Kidney (tissue), 13 donors: ENCODE measurements at regions not wholly inside any gene's neighbourhood (a gene's known extent, or its start where the extent isn't known, plus 50 kb on each side); places are given as distances from the start of the nearest gene placed in this dataset.
A peak's percentile ranks its signal among the peaks of the same experiment; 100 is the strongest.

ENCODE experiments used
- DNase-seq, 5 donors: peaks; one replicate each; pipeline ENCODE4 v3.0.0-alpha.2; 2013 to 2020
- FAIRE-seq: peaks from 2 replicates; lab custom pipeline; 2012; peaks lifted over from hg19 to GRCh38; lab: Jason Lieb, UNC
- H3K27ac ChIP-seq, 2 donors: one replicate each; pipeline ENCODE4 v1.7.0; 2013; ENCODE audit warnings: low read depth in 2 of 2, low read length in 2 of 2, inconsistent platforms in 1 of 2
- H3K27me3 ChIP-seq: one replicate; pipeline ENCODE4 v1.7.1; 2013; ENCODE audit warnings: low read length, inconsistent platforms; ENCODE audit not compliant: control insufficient read depth, insufficient read depth
- H3K36me3 ChIP-seq, 3 donors: one replicate each; pipeline versions ENCODE4 v1.7.0 to v1.7.1; 2013; ENCODE audit warnings: low read length in 3 of 3, control low read depth in 1 of 3, inconsistent platforms in 1 of 3; ENCODE audit not compliant: insufficient read depth in 3 of 3, control insufficient read depth in 2 of 3
- H3K4me1 ChIP-seq, 3 donors: one replicate each; pipeline versions ENCODE4 v1.7.0 to v1.7.1; 2013; ENCODE audit warnings: low read length in 3 of 3, inconsistent platforms in 1 of 3, low read depth in 1 of 3; ENCODE audit not compliant: control insufficient read depth in 2 of 3, insufficient read depth in 2 of 3
- H3K4me3 ChIP-seq, 3 donors: one replicate each; pipeline versions ENCODE4 v1.7.0 to v1.8.1; 2013; ENCODE audit warnings: low read length in 3 of 3, control low read depth in 1 of 3, inconsistent platforms in 1 of 3
- H3K9ac ChIP-seq, 3 donors: one replicate each; pipeline versions ENCODE4 v1.7.0 to v1.7.1; 2013; ENCODE audit warnings: low read length in 3 of 3, control low read depth in 1 of 3, inconsistent platforms in 1 of 3
- H3K9me3 ChIP-seq, 3 donors: one replicate each; pipeline versions ENCODE4 v1.7.0 to v1.7.1; 2013; ENCODE audit warnings: low read length in 3 of 3, control low read depth in 1 of 3, inconsistent platforms in 1 of 3; ENCODE audit not compliant: control insufficient read depth in 2 of 3, insufficient read depth in 1 of 3
- CTCF ChIP-seq: IDR thresholded peaks from 3 replicates; pipeline ENCODE4 v1.5.1; 2012; ENCODE audit warnings: mild to moderate bottlenecking, moderate library complexity, borderline replicate concordance; ENCODE audit not compliant: insufficient read depth; ENCODE audit errors: extremely low read depth
- intact Hi-C: fragments of 100-400 bp; cut with DNase I; formaldehyde crosslinking; loops from one replicate; pipeline ENCODE4 v1.11.1; 2022
- donor health status: control.
- donor health status: control.
- donor health status: control.
- donor health status: control.
- donor health status: control.
- donor health status: DM: yes; HTN: yes; CAD: no.
- donor health status: Normal renal cell carcinoma (clear cell type).

GRCh38 chr4:79206660-79207059 lies 119.2 kb downstream of the NAA11 start:
- no peak for FAIRE-seq
- no peak for DNase-seq
- Histone ChIP-seq H3K27me3 (no peaks in the 10 kb centered on the region), H3K9ac (no peak overlapping the region), H3K27ac (no peak overlapping the region), H3K4me3 (no peak overlapping the region), H3K4me1 (no peaks in the 10 kb centered on the region), H3K36me3 (no peaks in the 10 kb centered on the region), H3K9me3 (peaks cover 0 to 6% (median 0%) of the 10 kb centered on the region in 3 donors)
- TF ChIP-seq CTCF = no peak
- intact Hi-C loops = no loop called here

GRCh38 chr4:79205121-79205520 lies 120.7 kb downstream of the NAA11 start:
- TF ChIP-seq CTCF = no peak
- no peak for FAIRE-seq
- no peak for DNase-seq
- Histone ChIP-seq H3K36me3 (no peaks in the 10 kb centered on the region), H3K4me3 (no peak overlapping the region), H3K9ac (no peak overlapping the region), H3K27me3 (no peaks in the 10 kb centered on the region), H3K4me1 (no peaks in the 10 kb centered on the region), H3K27ac (no peak overlapping the region), H3K9me3 (peaks cover 0 to 6% (median 0%) of the 10 kb centered on the region in 3 donors)
- intact Hi-C loops = no loop called here

GRCh38 chr4:79201971-79202370 lies 123.9 kb downstream of the NAA11 start:
- FAIRE-seq (no peak), DNase-seq (peak in 2 of 5 donors; percentile 25 to 30)
- H3K36me3 ChIP-seq = no peaks in the 10 kb centered on the region
- peaks cover 0 to 6% (median 2%) of the 10 kb centered on the region in 3 donors for H3K9me3 ChIP-seq
- no peak overlapping the region for H3K4me3 ChIP-seq
- H3K27ac ChIP-seq = no peak overlapping the region
- no peak for TF ChIP-seq CTCF
- intact Hi-C loops = no loop called here
- no peaks in the 10 kb centered on the region for H3K4me1 ChIP-seq
- H3K27me3 ChIP-seq = no peaks in the 10 kb centered on the region
- no peak overlapping the region for H3K9ac ChIP-seq

GRCh38 chr4:79199743-79200142 lies 126.1 kb downstream of the NAA11 start:
- H3K9ac ChIP-seq = no peak overlapping the region
- FAIRE-seq = no peak
- no peaks in the 10 kb centered on the region for H3K36me3 ChIP-seq
- H3K9me3 ChIP-seq = peaks cover 0 to 2% (median 0%) of the 10 kb centered on the region in 3 donors
- no peak for DNase-seq
- H3K27me3 ChIP-seq = no peaks in the 10 kb centered on the region
- TF ChIP-seq CTCF = no peak
- intact Hi-C loops = no loop called here
- no peaks in the 10 kb centered on the region for H3K4me1 ChIP-seq
- H3K27ac ChIP-seq = no peak overlapping the region
- no peak overlapping the region for H3K4me3 ChIP-seq
